ENCODE measurements at regions not wholly inside any gene's neighbourhood (a gene's known extent, or its start where the extent isn't known, plus 50 kb on each side); places are given as distances from the start of the nearest gene placed in this dataset.

DNA sequence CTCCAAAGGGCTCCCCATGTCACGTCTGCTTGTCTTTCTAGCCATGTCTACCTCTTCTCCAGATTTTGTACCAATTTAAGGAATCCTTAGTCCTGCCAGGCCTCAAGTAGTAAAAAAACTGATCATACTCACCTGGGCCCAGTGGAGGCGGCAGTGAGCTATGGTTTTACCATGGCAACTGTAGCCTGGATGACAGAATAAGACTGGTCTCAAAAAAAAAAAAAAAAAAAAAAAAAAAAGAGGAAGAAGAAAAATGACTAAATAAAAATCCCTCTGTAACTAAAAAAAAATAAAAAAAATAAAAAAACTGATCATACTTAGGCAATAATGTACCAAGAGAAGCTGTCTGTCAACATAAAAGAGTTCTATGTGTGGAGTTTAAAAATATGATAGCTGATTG is 221.6 kb downstream of the NR4A2 start:
- Histone ChIP-seq H3K27me3 (ENCODE audit: insufficient read depth) (no peaks in the 10 kb centered on the region; the same call in 1 of the 2 replicates), H3K9me3 (no peaks in the 10 kb centered on the region), H3F3A (replicated peaks; ENCODE audit: insufficient read depth) (no peaks in the 10 kb centered on the region), H3K4me3 (ENCODE audit: low read depth in 2 of 2, low read length in 1 of 2) (no peak overlapping the region), H2AFZ (ENCODE audit: low read depth) (no peak overlapping the region), H3K36me3 (replicated peaks in 1 of 2; ENCODE audit: control insufficient read depth in 1 of 2, insufficient read depth in 2 of 2, low read length in 1 of 2) (no peaks in the 10 kb centered on the region), H3K27ac (ENCODE audit: low read depth in 2 of 2, low read length in 1 of 2) (no peak overlapping the region), H4K20me1 (ENCODE audit: insufficient read depth) (no peaks in the 10 kb centered on the region), H3K4me2 (no peak overlapping the region), H3K4me1 (ENCODE audit: control insufficient read depth in 1 of 2, insufficient read depth in 2 of 2, low read depth in 1 of 2, low read length in 1 of 2) (no peaks in the 10 kb centered on the region), H3K9ac (no peak overlapping the region), H3K79me2 (ENCODE audit: insufficient read depth) (no peaks in the 10 kb centered on the region), H3K9me2 (no peaks in the 10 kb centered on the region)
- ChIA-PET CTCF (interaction anchor here (0.8 kb wide), 1 partner anchor 289 kb away, joined by 3 read pairs; no protein-coding TSS in a partner anchor), POLR2A (no interaction called here)
- WGBS (ENCODE audit: low lambda C conversion rate) = 3% methylated on average over 2 of the region's 2 CpGs
- peak; percentile 5 for DNase-seq
- TF ChIP-seq, protein P1, sequence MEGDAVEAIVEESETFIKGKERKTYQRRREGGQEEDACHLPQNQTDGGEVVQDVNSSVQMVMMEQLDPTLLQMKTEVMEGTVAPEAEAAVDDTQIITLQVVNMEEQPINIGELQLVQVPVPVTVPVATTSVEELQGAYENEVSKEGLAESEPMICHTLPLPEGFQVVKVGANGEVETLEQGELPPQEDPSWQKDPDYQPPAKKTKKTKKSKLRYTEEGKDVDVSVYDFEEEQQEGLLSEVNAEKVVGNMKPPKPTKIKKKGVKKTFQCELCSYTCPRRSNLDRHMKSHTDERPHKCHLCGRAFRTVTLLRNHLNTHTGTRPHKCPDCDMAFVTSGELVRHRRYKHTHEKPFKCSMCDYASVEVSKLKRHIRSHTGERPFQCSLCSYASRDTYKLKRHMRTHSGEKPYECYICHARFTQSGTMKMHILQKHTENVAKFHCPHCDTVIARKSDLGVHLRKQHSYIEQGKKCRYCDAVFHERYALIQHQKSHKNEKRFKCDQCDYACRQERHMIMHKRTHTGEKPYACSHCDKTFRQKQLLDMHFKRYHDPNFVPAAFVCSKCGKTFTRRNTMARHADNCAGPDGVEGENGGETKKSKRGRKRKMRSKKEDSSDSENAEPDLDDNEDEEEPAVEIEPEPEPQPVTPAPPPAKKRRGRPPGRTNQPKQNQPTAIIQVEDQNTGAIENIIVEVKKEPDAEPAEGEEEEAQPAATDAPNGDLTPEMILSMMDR (IDR thresholded peaks at IDR 0.05) = peak; percentile 33; the same call in 1 of the 2 replicates
- no peak for TF ChIP-seq GATA2 (CRISPR knock-in tag; IDR thresholded peaks at IDR 0.05)
- TF ChIP-seq, protein P2, sequence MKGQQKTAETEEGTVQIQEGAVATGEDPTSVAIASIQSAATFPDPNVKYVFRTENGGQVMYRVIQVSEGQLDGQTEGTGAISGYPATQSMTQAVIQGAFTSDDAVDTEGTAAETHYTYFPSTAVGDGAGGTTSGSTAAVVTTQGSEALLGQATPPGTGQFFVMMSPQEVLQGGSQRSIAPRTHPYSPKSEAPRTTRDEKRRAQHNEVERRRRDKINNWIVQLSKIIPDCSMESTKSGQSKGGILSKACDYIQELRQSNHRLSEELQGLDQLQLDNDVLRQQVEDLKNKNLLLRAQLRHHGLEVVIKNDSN (IDR thresholded peaks at IDR 0.05; ENCODE audit: borderline replicate concordance, low read depth) = no peak

DNA sequence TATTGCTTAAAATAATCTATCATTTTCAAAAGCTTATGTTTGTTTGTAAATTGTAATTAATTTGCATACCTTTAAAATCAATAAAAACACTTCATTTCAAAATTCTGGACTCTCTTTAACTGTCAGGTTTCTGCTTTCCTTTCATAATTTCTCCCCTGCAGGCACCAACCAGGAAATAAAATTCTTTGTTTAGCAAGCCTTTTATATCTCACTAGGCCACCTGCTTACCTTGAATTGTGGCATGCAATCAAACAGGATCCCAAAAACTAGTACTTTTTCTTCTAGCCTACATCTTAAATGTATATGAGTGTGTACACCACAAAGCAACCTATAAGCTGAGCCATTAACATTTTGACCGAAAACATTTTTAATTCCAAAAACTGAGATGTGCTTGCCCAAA is 233.1 kb downstream of the NR4A2 start:
- no peaks in the 10 kb centered on the region for H3K9me2 ChIP-seq

More for the DNA sequence above, 233.1 kb downstream of the NR4A2 start:
- TF ChIP-seq RAD21 (IDR thresholded peaks at IDR 0.05; ENCODE audit: low read length) (no peak), YY1 (IDR thresholded peaks at IDR 0.05; ENCODE audit: low read depth) (no peak), EZH2phosphoT487 (IDR thresholded peaks at IDR 0.05; ENCODE audit: borderline replicate concordance, low read depth) (no peak), TEAD4 (IDR thresholded peaks at IDR 0.05; ENCODE audit: borderline replicate concordance, insufficient read depth) (no peak), EP300 (IDR thresholded peaks at IDR 0.05; ENCODE audit: borderline replicate concordance in 1 of 2, low read depth in 1 of 2, low read length in 1 of 2) (no peak), CHD2 (IDR thresholded peaks at IDR 0.05; ENCODE audit: low read length, partially characterized antibody) (no peak), GATA2 (CRISPR knock-in tag; IDR thresholded peaks at IDR 0.05) (no peak), TCF12 (IDR thresholded peaks at IDR 0.05) (no peak), SMC3 (IDR thresholded peaks at IDR 0.05; ENCODE audit: low read depth, low read length) (no peak), MEF2A (IDR thresholded peaks at IDR 0.05; ENCODE audit: borderline replicate concordance, low read depth) (no peak), FOXM1 (IDR thresholded peaks at IDR 0.05; ENCODE audit: low read depth) (no peak), GABPA (IDR thresholded peaks at IDR 0.05; ENCODE audit: low read depth) (no peak), NFIC (IDR thresholded peaks at IDR 0.05; ENCODE audit: borderline replicate concordance) (no peak), RFX5 (IDR thresholded peaks at IDR 0.05; ENCODE audit: low read length) (no peak), FOSL2 (IDR thresholded peaks at IDR 0.05; ENCODE audit: borderline replicate concordance, low read depth) (no peak), RXRA (IDR thresholded peaks at IDR 0.05; ENCODE audit: borderline replicate concordance, low read depth) (no peak)
- TF ChIP-seq, protein P3, sequence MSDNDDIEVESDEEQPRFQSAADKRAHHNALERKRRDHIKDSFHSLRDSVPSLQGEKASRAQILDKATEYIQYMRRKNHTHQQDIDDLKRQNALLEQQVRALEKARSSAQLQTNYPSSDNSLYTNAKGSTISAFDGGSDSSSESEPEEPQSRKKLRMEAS (IDR thresholded peaks at IDR 0.05; ENCODE audit: low read depth) = no peak
- TF ChIP-seq, protein P2 (IDR thresholded peaks at IDR 0.05; ENCODE audit: borderline replicate concordance, low read depth) = no peak
- TF ChIP-seq, protein P1 (IDR thresholded peaks at IDR 0.05) = no peak
- H2AFZ ChIP-seq (ENCODE audit: low read depth) = no peak overlapping the region
- H3K9me3 ChIP-seq = no peaks in the 10 kb centered on the region
- no peaks in the 10 kb centered on the region for H3K4me1 ChIP-seq (ENCODE audit: control insufficient read depth in 1 of 2, insufficient read depth in 2 of 2, low read depth in 1 of 2, low read length in 1 of 2)
- H3K4me3 ChIP-seq (ENCODE audit: low read depth in 2 of 2, low read length in 1 of 2) = no peak overlapping the region
- no peaks in the 10 kb centered on the region for H3K79me2 ChIP-seq (ENCODE audit: insufficient read depth)
- ChIA-PET POLR2A (no interaction called here), CTCF (no interaction called here)
- WGBS (ENCODE audit: low lambda C conversion rate) = 15% methylated on average over 1 of the region's 1 CpG
- DNase-seq = no peak
- H3F3A ChIP-seq (replicated peaks; ENCODE audit: insufficient read depth) = no peaks in the 10 kb centered on the region
- H3K9ac ChIP-seq = no peak overlapping the region
- H4K20me1 ChIP-seq (ENCODE audit: insufficient read depth) = no peaks in the 10 kb centered on the region
- peaks cover 7% of the 10 kb centered on the region; the same call in 1 of the 2 replicates for H3K27me3 ChIP-seq (ENCODE audit: insufficient read depth)
- no peak overlapping the region for H3K4me2 ChIP-seq
- no peaks in the 10 kb centered on the region for H3K36me3 ChIP-seq (replicated peaks in 1 of 2; ENCODE audit: control insufficient read depth in 1 of 2, insufficient read depth in 2 of 2, low read length in 1 of 2)
- H3K27ac ChIP-seq (ENCODE audit: low read depth in 2 of 2, low read length in 1 of 2) = no peak overlapping the region
